ENCODE measurements at regions not wholly inside any gene's neighbourhood (a gene's known extent, or its start where the extent isn't known, plus 50 kb on each side); places are given as distances from the start of the nearest gene placed in this dataset.

DNA sequence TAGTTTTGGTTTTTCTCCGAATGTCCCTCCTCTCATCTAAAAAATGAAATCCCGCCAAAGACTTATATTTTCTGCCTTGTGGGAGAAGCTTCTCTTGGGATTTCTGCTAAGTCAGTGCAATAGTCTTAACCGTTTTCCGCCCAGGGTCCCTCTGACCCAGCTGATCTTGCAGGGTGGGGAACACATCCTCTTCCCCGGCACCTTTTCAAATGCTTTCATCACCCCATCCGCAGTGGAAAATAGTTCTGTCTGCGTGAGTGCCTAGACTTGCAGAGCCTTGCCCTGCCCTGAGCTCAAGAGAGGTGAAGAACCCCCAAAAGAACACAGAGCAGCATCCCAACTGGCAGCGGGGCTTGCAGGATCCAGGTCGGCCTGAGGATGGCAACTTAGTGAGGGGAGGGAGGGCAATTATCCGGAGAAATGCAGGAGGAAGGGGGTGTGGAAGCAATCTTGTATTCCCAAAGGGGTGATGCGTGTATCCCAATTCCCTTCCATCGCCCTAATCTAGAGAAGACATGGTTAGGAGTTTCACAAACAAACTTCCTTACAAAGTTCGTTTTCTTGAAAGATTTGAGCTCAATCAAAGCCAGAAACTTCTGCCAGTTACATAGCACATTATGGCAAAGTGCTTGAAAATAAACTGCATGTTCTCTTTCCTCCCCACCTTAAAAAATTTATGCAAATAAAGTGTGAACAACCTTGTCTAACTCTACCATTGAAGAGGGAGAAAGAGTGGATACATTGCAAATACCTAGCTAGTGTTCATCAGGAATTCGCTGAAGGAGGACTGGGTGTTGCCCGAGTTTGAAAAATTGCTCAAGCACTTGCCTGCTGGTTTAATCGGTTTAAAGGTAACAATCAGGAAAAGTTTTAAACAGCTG lies 79.9 kb downstream of the NR2F2 start:
- ATAC-seq (no peak), DNase-seq (no peak)
- Histone ChIP-seq H3K4me3 (peak overlapping the region in 3 of 4 donors; percentile 41 to 61 (median 48)), H3K27me3 (peaks cover 80 to 90% (median 83%) of the 10 kb centered on the region in 3 donors), H3K9me3 (no peaks in the 10 kb centered on the region), H3K27ac (no peak overlapping the region), H3K36me3 (no peaks in the 10 kb centered on the region), H3K4me1 (peaks cover 7 to 8% of the 10 kb centered on the region in 2 donors)
- TF ChIP-seq, protein P1, sequence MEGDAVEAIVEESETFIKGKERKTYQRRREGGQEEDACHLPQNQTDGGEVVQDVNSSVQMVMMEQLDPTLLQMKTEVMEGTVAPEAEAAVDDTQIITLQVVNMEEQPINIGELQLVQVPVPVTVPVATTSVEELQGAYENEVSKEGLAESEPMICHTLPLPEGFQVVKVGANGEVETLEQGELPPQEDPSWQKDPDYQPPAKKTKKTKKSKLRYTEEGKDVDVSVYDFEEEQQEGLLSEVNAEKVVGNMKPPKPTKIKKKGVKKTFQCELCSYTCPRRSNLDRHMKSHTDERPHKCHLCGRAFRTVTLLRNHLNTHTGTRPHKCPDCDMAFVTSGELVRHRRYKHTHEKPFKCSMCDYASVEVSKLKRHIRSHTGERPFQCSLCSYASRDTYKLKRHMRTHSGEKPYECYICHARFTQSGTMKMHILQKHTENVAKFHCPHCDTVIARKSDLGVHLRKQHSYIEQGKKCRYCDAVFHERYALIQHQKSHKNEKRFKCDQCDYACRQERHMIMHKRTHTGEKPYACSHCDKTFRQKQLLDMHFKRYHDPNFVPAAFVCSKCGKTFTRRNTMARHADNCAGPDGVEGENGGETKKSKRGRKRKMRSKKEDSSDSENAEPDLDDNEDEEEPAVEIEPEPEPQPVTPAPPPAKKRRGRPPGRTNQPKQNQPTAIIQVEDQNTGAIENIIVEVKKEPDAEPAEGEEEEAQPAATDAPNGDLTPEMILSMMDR (IDR thresholded peaks at IDR 0.05 in 4 of 5, conservative IDR thresholded peaks at IDR 0.05 in 1 of 5) = no peak
- no peak for TF ChIP-seq POLR2A (IDR thresholded peaks at IDR 0.05)
- in situ Hi-C loops (cut with MboI; ENCODE audit: low sequenced_read_pairs in 4 of 4) = no loop called here
- intact Hi-C loops (cut with DNase I; ENCODE audit: low total_unique reads) = loop anchor here (5.0 kb wide), 1 partner anchor 48 kb away; no protein-coding TSS in a partner anchor

DNA sequence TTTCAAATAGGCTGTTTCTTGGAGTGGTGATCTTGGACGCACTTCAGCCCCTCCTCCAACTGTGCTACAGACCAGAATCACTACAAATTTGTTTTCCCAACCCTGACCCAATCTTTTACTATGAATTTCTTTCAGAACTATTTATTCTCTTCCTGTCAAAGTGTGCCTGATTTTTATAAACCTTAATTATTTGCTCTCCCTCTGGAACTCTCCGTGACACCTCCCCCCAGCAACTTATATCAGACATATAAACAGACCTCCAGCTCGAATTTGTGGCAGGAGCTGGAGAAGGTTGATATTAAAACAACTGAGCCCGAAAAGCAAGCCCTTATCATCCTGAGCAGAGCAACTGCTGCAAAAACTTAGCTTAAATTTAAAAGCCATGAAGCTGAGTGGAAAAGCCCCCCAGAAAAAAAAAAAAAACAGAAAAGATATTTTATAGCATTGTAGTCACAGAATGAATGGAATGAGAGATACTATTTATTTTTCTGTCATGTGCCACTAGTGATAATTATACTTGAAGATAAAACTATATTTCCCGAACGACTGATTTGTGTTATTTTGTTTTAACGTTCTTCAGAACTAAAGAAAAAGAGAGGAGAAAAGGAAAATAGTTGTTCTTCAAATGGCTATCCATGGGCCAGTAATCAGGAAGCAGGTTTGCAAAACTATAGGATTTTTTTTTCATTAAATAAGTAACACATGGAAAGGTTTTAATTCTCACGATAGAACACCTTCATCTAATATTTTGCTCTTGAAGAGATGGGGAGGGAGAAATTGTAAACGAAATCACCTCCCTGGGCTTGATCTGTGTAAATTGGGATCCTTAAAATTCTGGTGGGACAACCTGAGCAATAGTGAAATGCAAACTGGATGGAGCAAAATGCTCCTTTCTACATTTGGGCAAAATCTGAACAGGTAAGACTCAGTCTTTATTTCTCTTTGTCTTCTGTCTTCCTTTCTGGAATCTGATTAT lies 80.8 kb downstream of the NR2F2 start:
- Histone ChIP-seq H3K27ac (no peak overlapping the region), H3K36me3 (no peaks in the 10 kb centered on the region), H3K4me1 (peaks cover 7 to 8% of the 10 kb centered on the region in 2 donors), H3K27me3 (peaks cover 88 to 97% (median 89%) of the 10 kb centered on the region in 3 donors), H3K9me3 (no peaks in the 10 kb centered on the region), H3K4me3 (no peak overlapping the region)
- DNase-seq (no peak), ATAC-seq (no peak)
- TF ChIP-seq POLR2A (IDR thresholded peaks at IDR 0.05) = no peak
- TF ChIP-seq, protein P1 (IDR thresholded peaks at IDR 0.05 in 4 of 5, conservative IDR thresholded peaks at IDR 0.05 in 1 of 5) = no peak
- intact Hi-C loops (cut with DNase I; ENCODE audit: low total_unique reads) (loop anchor here (5.0 kb wide), 1 partner anchor 49 kb away; no protein-coding TSS in a partner anchor), in situ Hi-C loops (cut with MboI; ENCODE audit: low sequenced_read_pairs in 4 of 4) (no loop called here)

DNA sequence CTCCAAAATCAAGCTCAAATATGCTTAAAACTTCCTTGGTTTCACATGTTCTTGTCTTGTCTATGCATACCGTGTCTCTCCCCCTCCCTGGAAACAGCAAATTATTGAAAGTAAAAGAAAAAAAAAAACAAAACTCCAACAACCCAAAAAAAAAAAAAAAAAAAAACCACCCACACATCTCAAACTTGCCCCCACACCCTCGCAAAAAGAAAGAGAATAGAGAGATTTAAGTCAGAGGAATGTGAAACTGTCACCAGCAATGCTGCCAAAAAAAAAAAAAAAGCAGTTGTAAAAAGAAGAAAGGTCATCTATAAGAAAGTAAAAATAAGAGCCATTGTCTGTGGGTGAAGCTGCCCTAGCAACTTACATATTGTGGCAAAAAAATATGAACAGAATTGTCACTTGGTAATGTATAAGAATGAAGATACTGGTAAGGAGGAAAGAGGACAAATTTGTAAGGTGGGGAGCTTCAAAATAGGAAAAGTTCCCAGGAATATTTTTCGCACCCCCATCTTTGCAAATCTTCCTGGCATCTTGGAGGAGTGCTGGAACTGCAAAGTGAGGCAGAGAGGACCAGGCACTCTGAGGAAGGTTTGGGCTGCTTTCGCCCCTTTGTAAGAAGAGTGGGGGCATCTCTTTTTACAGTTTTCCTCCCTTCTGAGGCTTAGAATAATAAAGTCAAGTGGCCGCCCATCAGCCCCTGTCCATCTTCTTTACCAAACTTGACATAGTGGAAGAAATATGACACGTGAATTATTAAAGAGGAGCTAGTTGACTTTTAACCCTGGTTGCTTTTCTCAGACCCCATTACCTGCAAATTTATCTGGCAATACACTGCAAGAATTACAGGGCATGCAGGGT lies 81.8 kb downstream of the NR2F2 start:
- intact Hi-C loops (cut with DNase I; ENCODE audit: low total_unique reads) = loop anchor here (5.0 kb wide), 1 partner anchor 50 kb away; no protein-coding TSS in a partner anchor

More for the DNA sequence above, 81.8 kb downstream of the NR2F2 start:
- no peak overlapping the region for H3K27ac ChIP-seq
- H3K36me3 ChIP-seq = no peaks in the 10 kb centered on the region
- DNase-seq (no peak), ATAC-seq (no peak)
- in situ Hi-C loops (cut with MboI; ENCODE audit: low sequenced_read_pairs in 4 of 4) = no loop called here
- H3K4me3 ChIP-seq = no peak overlapping the region
- H3K27me3 ChIP-seq = peaks cover 93 to 98% (median 97%) of the 10 kb centered on the region in 3 donors
- no peaks in the 10 kb centered on the region for H3K9me3 ChIP-seq
- peaks cover 7 to 14% of the 10 kb centered on the region in 2 donors for H3K4me1 ChIP-seq
- no peak for TF ChIP-seq POLR2A (IDR thresholded peaks at IDR 0.05)
- TF ChIP-seq, protein P1 (IDR thresholded peaks at IDR 0.05 in 4 of 5, conservative IDR thresholded peaks at IDR 0.05 in 1 of 5) = no peak

Data from gastrocnemius medialis (tissue), 4 donors.